HL-60/S4 (cell line): ENCODE measurements at regions not wholly inside any gene's neighbourhood (a gene's known extent, or its start where the extent isn't known, plus 50 kb on each side); places are given as distances from the start of the nearest gene placed in this dataset.
"Not testable (repeated sequence)": the region's sequence is repeated elsewhere in the genome, so short reads cannot be mapped to it uniquely, and the experiment has no call there.

Experiments used
- in situ Hi-C: fragments of 300-500 bp; cut with MboI; formaldehyde crosslinking; loops from 2 replicates; pipeline ENCODE4 v1.14.3; 2022; ENCODE audit warnings: low sequenced_read_pairs

DNA sequence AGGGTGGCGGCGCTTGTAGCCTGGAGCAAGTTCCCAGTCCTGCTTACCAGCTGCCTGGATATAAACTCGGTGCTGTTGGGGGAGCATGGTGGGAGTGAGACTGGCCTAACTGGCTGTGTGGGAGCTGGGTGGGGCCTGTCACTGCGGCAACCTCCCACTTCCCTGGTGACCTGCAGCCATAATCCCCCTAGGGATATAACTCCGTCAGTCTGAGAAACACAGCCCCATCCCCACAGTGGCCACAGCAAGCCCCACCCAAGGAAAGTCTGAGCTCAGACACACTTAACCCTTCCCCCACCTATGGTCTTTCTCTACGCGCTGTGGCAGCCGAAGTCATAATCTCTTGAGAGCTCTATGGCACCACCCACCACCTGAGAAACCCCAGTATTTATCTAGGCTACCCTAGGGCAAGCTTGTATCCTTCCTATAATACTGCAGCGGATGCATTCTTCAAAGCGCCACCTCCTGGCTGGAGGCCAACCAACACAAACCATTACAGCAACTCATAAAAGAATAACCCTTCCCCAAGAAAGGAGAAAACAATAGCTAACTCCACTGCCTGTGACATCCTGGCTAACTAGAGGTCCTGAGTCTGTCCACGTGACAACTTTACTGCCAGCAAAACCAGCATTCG is 57.4 kb downstream of the ZNF648 start:
- in situ Hi-C loops = no loop called here

- in situ Hi-C loops = no loop called here
Observed at GRCh38 chr1:182003025-182003725, 58.3 kb downstream of the ZNF648 start.

- in situ Hi-C loops = no loop called here
Observed at GRCh38 chr1:182002570-182002969, 58.9 kb downstream of the ZNF648 start.

DNA sequence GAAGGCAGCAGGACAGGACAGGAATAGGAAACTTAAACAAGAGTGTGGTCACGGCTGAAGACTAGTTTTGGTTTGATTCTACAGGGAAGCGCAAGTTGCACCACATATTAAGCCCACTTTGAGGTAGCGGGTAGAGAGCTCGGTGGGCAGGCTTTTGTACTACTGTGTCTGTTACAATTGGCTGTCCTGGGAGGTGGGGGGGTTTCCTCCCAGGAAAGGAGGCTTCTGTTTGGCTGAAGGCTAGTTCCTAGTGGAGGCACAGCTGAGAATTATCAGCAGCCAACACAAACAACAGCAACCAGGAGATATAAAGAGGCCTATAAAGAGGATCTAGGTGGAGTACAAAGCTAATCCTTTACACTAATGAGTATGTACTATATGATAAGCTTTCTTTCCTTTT is 62.7 kb downstream of the ZNF648 start:
- in situ Hi-C loops = no loop called here

DNA sequence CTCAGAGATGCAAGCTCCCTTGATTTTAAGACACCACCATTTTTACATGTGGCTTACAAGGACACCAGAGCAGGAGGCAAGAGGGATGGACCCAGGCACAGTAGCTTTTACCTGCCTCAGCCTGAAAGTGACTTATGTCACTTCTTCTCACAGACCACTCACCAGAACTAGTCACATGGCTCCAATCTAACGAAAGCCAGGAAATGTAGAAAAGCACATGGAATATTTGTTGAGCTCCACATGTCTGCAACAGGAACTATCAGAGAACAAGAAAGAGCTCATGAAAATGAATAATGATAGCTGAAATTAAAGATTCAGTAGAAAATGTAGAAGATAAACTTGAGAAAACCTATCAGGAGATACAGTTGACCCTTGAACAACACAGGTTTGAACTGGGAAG is 69.4 kb downstream of the ZNF648 start:
- in situ Hi-C loops = no loop called here

DNA sequence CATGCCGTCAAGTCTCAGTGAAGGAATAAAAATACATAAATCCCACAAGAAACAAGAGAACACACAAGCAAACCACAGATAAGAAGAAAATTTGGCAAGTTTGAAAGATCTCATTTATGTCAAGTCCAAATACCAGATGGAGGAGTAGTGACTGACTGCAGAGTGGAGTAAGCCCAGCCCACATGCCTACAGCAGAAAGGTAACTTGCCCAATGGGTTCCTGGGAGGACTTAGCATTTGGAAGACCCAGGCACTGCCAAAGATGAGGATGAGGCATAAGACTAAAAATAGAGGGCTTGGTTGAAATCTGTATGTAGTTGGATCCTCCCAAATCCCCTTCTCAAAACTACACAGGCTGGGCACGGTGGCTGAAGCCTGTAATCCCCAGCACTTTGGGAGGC is 70.8 kb downstream of the ZNF648 start:
- in situ Hi-C loops = no loop called here

- in situ Hi-C loops = no loop called here
Observed at GRCh38 chr1:181989261-181989920, 72.1 kb downstream of the ZNF648 start.

- in situ Hi-C loops = no loop called here
Observed at GRCh38 chr1:181987996-181988395, 73.5 kb downstream of the ZNF648 start.

- in situ Hi-C loops = no loop called here
Observed at GRCh38 chr1:181987334-181987895, 74.1 kb downstream of the ZNF648 start.

DNA sequence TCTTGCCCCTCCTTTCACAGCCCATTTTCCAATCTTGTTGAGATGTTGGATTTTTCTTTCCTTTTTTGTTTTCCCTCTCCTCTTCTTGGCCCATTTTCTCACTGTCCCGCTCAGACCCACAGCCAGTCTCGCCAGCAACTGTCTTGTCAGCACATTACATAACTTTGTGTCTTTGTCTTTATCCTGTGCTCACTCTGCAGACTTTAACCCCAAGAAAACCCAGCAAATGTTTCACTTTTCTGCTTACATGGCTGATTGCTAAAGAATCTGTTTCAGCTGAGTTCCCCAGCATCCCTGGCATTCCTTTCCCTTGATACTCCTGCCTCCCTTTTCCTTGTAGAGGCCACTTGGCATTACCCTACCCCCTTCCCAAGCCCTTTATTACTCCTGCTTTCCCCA is 74.6 kb downstream of the ZNF648 start:
- in situ Hi-C loops = no loop called here

- in situ Hi-C loops = no loop called here
Observed at GRCh38 chr1:181985936-181986906, 75.3 kb downstream of the ZNF648 start.

DNA sequence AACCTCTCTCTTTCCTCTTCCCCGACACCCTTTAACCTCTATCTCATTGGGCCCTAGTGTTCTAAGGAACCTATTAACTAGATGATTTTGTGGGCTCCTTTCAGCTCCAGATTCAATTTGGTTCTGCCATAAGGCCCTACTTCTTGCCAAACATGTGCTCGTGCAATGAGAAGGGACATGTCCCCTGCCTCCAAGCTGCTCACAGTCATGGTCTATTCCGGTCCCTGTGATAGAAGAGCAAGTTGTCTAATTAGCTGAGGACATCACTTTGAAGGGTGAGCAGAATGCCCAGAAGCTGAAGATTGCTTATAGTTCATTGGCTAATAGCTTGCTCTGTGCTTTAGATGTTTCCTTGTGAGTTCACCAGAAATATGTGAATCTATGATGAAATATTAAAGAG is 76.2 kb downstream of the ZNF648 start:
- in situ Hi-C loops = no loop called here

DNA sequence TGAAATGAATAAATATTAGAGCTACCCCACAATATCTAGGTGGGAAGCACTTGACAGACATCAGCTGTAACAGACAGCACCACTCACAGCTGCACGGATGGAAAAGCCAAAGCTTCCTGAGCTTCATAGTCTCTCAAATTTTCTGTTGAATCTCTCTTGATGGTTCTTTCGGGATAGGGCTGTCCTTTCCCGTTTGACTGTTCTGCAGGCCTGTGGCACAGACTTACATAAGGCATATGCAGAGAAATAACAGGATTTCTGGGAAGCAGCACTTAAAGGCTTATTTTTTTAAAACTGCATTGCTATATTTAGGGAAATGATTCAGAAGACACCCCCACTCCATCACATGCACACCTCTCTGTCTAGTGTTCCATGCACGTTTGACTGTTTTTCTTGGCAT is 77.5 kb downstream of the ZNF648 start:
- in situ Hi-C loops = no loop called here

- in situ Hi-C loops = no loop called here
Observed at GRCh38 chr1:181981821-181982220, 79.7 kb downstream of the ZNF648 start.

GRCh38 chr1:181972256-181972655 is 89.3 kb downstream of the ZNF648 start:
- in situ Hi-C loops = no loop called here

DNA sequence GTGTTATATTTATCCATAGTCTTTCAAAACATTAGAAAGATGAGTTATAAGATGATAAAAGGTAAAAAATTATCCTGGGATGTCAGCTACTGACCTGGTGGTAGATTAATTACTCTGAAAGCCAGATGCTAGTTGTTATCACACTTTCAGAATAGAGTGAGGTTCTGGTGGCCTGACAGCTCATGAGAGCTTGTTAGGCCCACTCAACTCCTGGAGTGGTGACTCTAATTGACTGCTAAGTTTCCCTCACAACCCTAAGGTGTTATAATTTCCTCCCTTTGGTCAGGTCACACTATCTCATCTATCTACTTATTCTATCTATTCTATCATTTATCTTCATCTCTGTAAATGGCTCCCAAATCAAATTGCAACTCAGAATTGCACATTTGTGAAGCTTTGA is 90.1 kb downstream of the ZNF648 start:
- in situ Hi-C loops = no loop called here

GRCh38 chr1:181969902-181970301 is 91.6 kb downstream of the ZNF648 start:
- in situ Hi-C loops = no loop called here

DNA sequence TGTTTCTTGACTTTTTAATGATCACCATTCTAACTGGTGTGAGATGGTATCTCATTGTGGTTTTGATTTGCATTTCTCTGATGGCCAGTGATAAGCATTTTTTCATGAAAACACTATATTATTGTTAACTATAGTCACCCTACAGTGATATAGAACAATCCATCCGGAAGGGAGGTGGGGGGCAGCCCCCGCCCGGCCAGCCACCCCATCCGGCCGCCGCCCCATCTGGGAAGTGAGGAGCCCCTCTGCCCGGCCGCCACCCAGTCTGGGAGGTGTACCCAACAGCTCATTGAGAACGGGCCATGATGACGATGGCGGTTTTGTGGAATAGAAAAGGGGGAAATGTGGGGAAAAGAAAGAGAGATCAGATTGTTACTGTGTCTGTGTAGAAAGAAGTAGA is 106.8 kb downstream of the ZNF648 start:
- in situ Hi-C loops = not testable (repeated sequence)

DNA sequence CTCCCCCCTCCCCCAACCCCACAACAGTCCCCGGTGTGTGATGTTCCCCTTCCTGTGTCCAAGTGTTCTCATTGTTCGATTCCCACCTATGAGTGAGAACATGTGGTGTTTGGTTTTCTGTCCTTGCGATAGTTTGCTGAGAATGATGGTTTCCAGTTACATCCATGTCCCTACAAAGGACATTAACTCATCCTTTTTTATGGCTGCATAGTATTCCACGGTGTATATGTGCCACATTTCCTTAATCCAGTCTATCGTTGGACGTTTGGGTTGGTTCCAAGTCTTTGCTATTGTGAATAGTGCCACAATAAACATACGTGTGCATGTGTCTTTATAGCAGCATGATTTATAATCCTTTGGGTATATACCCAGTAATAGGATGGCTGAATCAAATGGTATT is 107.3 kb downstream of the ZNF648 start:
- in situ Hi-C loops = not testable (repeated sequence)

DNA sequence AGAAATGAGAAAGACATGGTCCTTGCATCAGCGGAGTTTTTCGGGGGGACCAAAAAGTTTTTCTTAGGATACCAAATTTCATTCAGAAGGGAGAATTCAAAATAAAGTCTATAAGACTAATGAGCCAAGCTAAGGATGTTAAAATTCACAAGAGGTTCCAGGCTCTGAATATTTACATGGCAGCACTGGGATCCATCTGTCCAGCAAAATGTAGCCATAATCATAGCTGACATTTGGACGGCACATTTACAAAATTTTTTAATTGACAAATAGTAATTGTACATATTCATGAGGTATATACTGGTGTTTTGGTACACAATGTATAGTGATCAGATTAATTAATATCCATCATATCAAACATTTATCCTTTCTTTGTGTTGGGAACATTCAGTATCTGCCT is 107.9 kb downstream of the ZNF648 start:
- in situ Hi-C loops = no loop called here

GRCh38 chr1:181951213-181951612 is 110.3 kb downstream of the ZNF648 start:
- in situ Hi-C loops = no loop called here
